ENCODE measurements at regions not wholly inside any gene's neighbourhood (a gene's known extent, or its start where the extent isn't known, plus 50 kb on each side); places are given as distances from the start of the nearest gene placed in this dataset.

DNA sequence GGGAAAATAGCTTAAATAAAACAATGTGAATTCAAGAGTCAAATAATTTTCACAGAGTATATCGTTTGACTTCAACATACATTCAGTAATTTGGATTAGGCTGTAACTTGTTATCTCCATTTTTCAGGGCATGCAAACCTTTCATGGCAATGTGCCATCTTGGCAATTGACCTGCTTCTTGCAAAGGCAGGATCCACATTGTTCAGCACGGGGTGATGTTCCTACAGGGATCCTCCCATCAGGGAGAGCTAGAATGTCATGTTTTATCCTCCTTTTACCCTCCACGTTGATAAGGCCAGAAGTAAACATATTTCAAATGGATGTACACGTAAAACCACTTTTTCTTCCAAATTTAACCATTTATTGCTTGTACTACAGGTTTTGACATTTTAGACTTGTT is 314.4 kb downstream of the GALC start:
- in situ Hi-C loops (cut with HindIII; ENCODE audit: low pct_unique_long_range_greater_than_20kb, low sequenced_read_pairs) = no loop called here
- no peak for DNase-seq (ENCODE audit: low read depth)

- in situ Hi-C loops (cut with HindIII; ENCODE audit: low pct_unique_long_range_greater_than_20kb, low sequenced_read_pairs) = no loop called here
- no peak for DNase-seq (ENCODE audit: low read depth)
Observed at GRCh38 chr14:87676814-87677437, 316.1 kb downstream of the GALC start.

- in situ Hi-C loops (cut with HindIII; ENCODE audit: low pct_unique_long_range_greater_than_20kb, low sequenced_read_pairs) = no loop called here
- DNase-seq (ENCODE audit: low read depth) = no peak
Observed at GRCh38 chr14:87667659-87668058, 325.3 kb downstream of the GALC start.

DNA sequence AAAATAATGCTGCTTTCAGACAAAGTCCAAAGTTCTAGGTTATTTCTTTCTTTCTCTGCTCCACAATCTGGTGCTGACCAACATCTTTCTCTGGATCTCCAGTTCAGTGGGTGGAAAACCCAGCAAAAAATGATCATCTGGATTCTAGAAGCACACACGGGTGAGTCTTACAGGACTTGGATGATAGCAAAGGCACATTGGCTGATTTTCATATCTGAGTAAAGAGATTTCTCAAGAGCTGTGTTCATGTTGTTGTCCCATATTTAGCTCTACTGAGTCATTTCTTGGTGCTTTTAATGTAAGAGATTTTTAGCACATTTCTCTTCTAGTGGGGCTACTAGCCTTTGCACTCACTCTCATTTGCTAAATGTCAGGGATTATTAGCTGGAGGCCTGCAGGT is 336.7 kb downstream of the GALC start:
- in situ Hi-C loops (cut with HindIII; ENCODE audit: low pct_unique_long_range_greater_than_20kb, low sequenced_read_pairs) = no loop called here
- no peak for DNase-seq (ENCODE audit: low read depth)

DNA sequence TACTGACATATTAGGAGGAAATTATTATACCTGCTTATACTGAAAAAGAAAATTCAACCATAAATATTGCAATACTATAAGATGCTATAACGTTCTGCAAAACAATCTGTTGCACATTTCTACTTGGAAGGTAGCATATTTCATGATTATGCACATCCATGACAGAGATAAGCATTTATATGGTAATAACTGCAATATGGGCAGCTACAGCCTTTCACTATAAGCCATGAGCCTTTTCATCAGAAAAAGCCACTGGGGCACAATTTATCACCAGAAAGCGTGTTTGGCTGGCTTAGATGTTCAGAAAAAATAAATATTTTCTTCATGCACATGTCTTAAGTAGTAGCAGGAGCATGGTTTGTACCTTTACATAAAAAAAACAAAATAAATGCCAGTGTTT is 340.7 kb downstream of the GALC start:
- no peak for DNase-seq (ENCODE audit: low read depth)
- in situ Hi-C loops (cut with HindIII; ENCODE audit: low pct_unique_long_range_greater_than_20kb, low sequenced_read_pairs) = no loop called here

DNA sequence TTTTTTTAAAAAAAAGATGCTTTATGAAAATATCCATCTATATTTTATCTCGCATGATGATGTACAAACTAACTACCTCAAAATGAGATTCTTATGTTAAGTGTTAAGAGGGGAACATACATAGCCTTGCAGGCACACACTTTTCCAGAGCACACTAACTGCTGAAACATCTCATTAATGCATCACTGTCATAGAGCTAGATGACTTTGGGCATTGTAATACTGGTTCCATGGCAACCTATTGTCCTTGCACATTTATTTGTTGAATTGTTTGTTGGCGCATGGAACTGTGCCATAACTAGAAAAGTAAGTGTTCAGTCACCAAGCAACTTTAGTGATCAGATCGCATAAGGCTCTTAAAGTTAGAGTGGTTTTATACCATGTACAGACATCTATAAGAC is 348.3 kb downstream of the GALC start:
- DNase-seq (ENCODE audit: low read depth) = no peak
- in situ Hi-C loops (cut with HindIII; ENCODE audit: low pct_unique_long_range_greater_than_20kb, low sequenced_read_pairs) = no loop called here

DNA sequence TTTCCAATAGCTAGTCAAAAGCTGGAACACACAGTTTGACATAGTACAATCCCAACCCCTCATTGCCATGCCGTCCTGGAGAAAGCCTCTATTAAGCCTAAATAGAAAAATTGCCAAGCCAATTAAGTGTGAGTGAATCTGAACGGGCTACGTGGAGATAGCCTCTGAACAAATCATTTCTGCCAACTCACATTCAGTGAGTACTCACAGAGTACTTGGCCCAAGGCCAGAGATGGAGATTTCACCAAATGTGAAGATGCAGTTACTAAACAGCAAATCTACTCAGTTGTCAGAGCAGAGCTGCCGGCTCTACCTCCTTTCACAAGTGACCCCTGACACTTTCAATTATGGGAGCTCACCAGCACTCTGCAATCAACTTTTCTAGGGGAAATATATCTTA is 350.0 kb downstream of the GALC start:
- in situ Hi-C loops (cut with HindIII; ENCODE audit: low pct_unique_long_range_greater_than_20kb, low sequenced_read_pairs) = no loop called here
- DNase-seq (ENCODE audit: low read depth) = no peak

DNA sequence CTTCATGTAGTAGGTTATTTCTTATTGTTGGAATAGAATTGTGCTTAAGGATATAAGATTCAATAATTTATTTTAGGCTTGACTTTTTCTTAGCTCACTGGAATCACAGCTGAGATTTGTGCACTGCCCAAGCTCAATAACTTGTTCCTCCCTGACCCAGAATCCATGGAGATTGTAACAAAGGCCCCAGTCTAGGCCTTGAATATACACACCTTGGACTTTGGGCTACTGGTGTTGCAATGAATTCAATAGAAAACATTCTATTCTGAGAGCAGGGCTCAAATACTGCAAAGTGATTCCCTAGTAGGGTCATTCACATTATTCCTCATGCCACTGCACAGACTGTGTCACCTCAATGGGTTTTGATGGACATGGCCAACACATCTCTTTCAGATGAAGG is 352.4 kb downstream of the GALC start:
- DNase-seq (ENCODE audit: low read depth) = no peak
- in situ Hi-C loops (cut with HindIII; ENCODE audit: low pct_unique_long_range_greater_than_20kb, low sequenced_read_pairs) = no loop called here

DNA sequence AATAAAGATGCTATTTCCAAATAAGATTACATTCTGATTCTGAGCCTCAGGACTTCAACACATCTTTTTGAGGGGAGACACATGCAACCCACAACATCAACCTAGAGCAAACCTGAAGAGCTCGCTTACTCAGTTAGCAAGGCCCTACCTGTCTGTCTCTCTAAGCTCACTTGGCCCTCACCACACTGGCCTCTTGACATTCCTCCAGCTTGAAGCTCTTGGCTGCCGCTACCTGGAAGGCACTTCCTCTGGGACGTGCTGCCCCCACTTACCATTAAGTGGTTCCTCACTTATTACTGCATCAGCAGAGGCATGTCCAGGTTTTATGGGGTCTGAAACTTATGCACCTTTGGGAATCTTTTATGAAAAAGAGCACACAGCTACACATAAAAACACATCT is 354.8 kb downstream of the GALC start:
- in situ Hi-C loops (cut with HindIII; ENCODE audit: low pct_unique_long_range_greater_than_20kb, low sequenced_read_pairs) = no loop called here
- DNase-seq (ENCODE audit: low read depth) = no peak

GRCh38 chr14:87635442-87635841 is 357.5 kb downstream of the GALC start:
- no peak for DNase-seq (ENCODE audit: low read depth)
- in situ Hi-C loops (cut with HindIII; ENCODE audit: low pct_unique_long_range_greater_than_20kb, low sequenced_read_pairs) = no loop called here

DNA sequence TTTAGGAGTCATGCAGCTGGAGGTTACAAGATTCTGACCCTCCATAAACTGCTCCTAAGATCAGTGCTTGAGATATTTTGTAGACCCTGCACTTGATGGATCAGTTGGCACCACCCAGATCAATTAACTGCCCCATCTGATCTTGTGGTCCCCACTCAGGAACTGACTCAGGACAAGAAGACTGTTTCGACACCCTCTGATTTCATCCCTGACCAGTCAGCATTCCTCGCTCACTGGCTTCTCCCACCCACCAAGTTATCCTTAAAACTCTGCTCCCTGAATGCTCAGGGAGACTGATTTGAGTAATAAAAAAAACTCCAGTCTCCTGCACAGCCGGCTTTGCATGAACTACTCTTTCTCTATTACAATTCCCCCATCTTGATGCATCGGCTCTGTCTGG is 360.2 kb downstream of the GALC start:
- DNase-seq (ENCODE audit: low read depth) = no peak
- in situ Hi-C loops (cut with HindIII; ENCODE audit: low pct_unique_long_range_greater_than_20kb, low sequenced_read_pairs) = no loop called here

GRCh38 chr14:87630846-87631245 is 362.1 kb downstream of the GALC start:
- no peak for DNase-seq (ENCODE audit: low read depth)
- in situ Hi-C loops (cut with HindIII; ENCODE audit: low pct_unique_long_range_greater_than_20kb, low sequenced_read_pairs) = no loop called here

DNA sequence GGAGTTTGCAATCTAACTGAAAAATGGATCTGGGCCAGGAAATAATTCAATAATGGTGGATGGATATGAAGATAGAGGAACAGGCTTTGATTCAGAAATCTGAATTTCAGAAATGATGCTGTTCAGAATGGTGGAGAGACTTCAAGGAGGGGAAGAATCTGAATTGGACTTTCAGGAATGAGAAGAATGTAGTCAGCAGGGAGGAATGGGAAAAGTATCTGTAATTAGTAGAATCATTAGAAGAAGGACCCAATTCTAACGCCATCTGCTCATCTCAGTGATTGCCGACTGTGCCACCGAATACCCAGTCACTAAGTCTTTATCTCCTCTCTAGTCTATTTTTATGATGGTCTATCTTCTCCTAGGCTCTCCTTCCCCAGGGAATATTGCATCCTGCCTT is 363.2 kb downstream of the GALC start:
- no peak for DNase-seq (ENCODE audit: low read depth)
- in situ Hi-C loops (cut with HindIII; ENCODE audit: low pct_unique_long_range_greater_than_20kb, low sequenced_read_pairs) = no loop called here

GRCh38 chr14:87628780-87629179 is 364.2 kb downstream of the GALC start:
- DNase-seq (ENCODE audit: low read depth) = no peak
- in situ Hi-C loops (cut with HindIII; ENCODE audit: low pct_unique_long_range_greater_than_20kb, low sequenced_read_pairs) = no loop called here

GRCh38 chr14:87628129-87628528 is 364.9 kb downstream of the GALC start:
- peak; percentile 6 for DNase-seq (ENCODE audit: low read depth)
- in situ Hi-C loops (cut with HindIII; ENCODE audit: low pct_unique_long_range_greater_than_20kb, low sequenced_read_pairs) = no loop called here

DNA sequence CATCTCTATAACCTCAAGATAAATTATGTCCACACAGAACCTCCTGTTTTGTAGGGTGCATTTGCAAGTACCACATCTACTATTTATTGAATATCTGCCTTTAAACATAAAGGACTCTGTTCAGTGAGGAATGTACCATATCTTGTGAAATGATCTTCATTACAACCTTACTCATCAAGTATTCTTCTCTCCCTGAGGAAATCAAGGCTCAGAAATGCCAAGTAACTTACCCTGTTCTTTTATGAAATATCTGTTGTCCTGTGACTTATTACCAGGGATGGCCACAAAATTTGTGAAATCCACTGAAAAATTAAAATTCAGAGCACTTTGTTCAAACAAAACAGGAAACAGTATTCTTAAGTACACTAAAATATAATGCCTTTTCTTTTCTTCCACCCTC is 366.7 kb downstream of the GALC start:
- in situ Hi-C loops (cut with HindIII; ENCODE audit: low pct_unique_long_range_greater_than_20kb, low sequenced_read_pairs) = no loop called here
- no peak for DNase-seq (ENCODE audit: low read depth)

DNA sequence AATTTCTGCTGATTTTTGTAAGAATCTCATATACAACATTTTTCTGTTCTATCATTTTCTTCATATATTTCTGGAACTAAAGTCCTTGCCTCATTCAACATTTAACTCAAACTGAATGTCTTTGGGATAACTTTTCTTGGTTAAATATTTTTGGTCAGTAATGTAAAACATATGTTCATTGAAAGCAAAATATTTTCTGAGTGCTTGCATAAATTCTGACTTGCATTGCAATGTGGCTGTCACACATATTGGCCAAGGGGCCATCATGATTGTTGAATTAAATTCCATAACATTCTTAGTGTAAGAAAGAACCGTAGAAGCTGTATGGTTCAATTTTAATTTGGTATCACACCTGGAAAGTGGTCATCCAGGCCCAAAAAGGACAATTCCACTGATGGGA is 369.4 kb downstream of the GALC start:
- in situ Hi-C loops (cut with HindIII; ENCODE audit: low pct_unique_long_range_greater_than_20kb, low sequenced_read_pairs) = no loop called here
- no peak for DNase-seq (ENCODE audit: low read depth)

DNA sequence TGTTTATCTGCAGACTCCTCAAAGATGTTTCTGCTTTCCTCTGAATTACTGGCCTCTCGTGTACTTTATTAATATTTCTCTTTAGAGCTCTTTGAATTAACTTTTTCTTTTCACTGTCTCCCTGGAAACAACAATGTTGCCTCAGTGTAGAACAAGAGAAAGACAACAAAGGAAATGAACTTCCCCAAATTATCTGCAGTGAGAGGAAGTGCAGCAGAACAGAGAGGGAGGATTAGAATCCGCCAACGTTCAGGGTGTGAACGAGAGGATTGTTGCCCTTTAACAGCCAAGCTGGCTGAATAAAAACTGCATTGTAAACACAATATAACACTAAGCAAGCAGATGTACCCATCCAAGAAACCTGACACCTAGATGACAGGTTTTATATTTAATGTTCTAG is 375.9 kb downstream of the GALC start:
- in situ Hi-C loops (cut with HindIII; ENCODE audit: low pct_unique_long_range_greater_than_20kb, low sequenced_read_pairs) = no loop called here
- DNase-seq (ENCODE audit: low read depth) = no peak

DNA sequence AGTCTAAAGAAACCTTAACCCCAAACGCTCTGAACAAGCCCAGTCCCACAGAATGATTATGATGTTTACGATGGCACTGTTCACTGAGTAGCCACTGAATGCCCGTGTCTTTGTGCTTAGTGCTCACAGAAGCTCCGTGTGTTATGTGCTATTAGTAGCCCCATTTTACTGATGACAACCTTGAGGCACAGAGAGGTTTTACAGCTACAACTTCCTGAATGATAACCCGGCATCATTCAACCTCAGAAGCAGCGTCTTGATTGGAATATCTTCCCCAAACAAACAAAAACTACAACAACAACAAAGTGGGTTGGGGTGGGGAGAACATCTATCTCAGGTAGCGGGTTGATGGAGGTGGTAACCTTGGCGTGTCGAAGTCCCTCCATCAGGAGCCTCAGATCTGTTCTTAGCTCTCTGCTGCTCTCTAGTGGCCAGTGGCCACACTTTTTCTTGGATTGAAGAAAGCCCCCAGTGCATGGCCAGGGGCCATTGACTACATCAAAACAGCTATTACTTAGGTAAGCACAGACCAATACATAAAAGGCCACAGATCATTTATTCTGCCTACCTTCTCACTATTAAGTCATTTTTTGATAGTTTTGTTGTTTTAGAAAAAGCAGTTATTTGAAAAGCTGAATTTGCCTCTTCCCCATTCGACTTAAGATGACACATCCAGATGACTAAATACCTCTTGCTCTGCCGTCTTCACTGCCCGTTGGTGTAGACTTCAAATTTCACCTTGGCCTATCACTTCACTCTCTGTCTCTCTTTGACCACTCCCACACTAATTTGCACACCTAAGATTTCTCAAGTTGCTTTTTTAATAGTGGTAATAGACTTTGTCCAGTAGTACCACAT is 376.9 kb downstream of the GALC start:
- peak; percentile 43 for DNase-seq (ENCODE audit: low read depth)
- in situ Hi-C loops (cut with HindIII; ENCODE audit: low pct_unique_long_range_greater_than_20kb, low sequenced_read_pairs) = no loop called here

DNA sequence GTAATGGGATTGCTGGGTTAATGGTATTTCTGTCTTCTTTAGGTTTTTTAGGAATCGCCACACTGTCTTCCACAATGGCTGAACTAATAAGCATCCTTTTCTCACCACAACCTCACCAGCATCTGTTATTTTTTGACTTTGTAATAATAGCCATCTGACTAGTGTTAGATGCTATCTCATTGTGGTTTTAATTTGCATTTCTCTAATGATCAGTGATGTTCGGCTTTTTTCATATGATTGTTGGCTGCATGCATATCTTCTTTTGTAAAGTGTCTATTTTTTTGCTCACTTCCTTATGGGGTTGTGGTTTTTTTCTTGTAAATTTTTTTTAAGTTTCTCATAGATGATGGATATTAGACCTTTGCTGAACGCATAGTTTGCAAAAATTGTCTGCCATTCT is 377.9 kb downstream of the GALC start:
- DNase-seq (ENCODE audit: low read depth) = no peak
- in situ Hi-C loops (cut with HindIII; ENCODE audit: low pct_unique_long_range_greater_than_20kb, low sequenced_read_pairs) = no loop called here
